H9 (cell line): ENCODE measurements at regions not wholly inside any gene's neighbourhood (a gene's known extent, or its start where the extent isn't known, plus 50 kb on each side); places are given as distances from the start of the nearest gene placed in this dataset.

Experiments
- DNase-seq: peaks from one replicate; pipeline ENCODE4 v3.0.0-alpha.2; 2017
- H2AFZ ChIP-seq: one replicate; pipeline ENCODE4 v1.6.1; 2013; ENCODE audit warnings: mild to moderate bottlenecking, low read length, control low read depth, moderate library complexity
- H2AK5ac ChIP-seq: 2 replicates; pipeline ENCODE4 v1.6.1; 2013; ENCODE audit warnings: low read length, control low read depth, mixed read lengths; ENCODE audit not compliant: insufficient read length
- H2BK120ac ChIP-seq: one replicate; pipeline ENCODE4 v1.6.1; 2013; ENCODE audit warnings: low read depth, mild to moderate bottlenecking, low read length, control low read depth, inconsistent platforms; ENCODE audit not compliant: poor library complexity, severe bottlenecking
- H2BK12ac ChIP-seq: 2 replicates; pipeline ENCODE4 v1.6.1; 2013; ENCODE audit warnings: low read length, control low read depth, mixed read lengths, low read depth; ENCODE audit not compliant: insufficient read length
- H2BK15ac ChIP-seq: 2 replicates; pipeline ENCODE4 v1.6.1; 2013; ENCODE audit warnings: low read depth, low read length, control low read depth
- H2BK20ac ChIP-seq: one replicate; pipeline ENCODE4 v1.6.1; 2013; ENCODE audit warnings: low read depth, mild to moderate bottlenecking, low read length, control low read depth, inconsistent platforms; ENCODE audit not compliant: poor library complexity, severe bottlenecking
- H2BK5ac ChIP-seq: 2 replicates; pipeline ENCODE4 v1.6.1; 2013; ENCODE audit warnings: low read length, control low read depth, mixed read lengths; ENCODE audit not compliant: insufficient read length
- H3K14ac ChIP-seq: 2 replicates; pipeline ENCODE4 v1.6.1; 2013; ENCODE audit warnings: low read length, control low read depth; ENCODE audit not compliant: insufficient read depth
- H3K18ac ChIP-seq: 2 replicates; pipeline ENCODE4 v1.6.1; 2013; ENCODE audit warnings: low read depth, mild to moderate bottlenecking, mixed read lengths, low read length, control low read depth; ENCODE audit not compliant: insufficient read length
- H3K23ac ChIP-seq: 2 replicates; pipeline ENCODE4 v1.6.1; 2013; ENCODE audit warnings: low read length, control low read depth, mixed read lengths, low read depth; ENCODE audit not compliant: insufficient read length
- H3K23me2 ChIP-seq: 2 replicates; pipeline ENCODE4 v1.6.1; 2013; ENCODE audit warnings: low read depth, mild to moderate bottlenecking, mixed read lengths, low read length, control low read depth; ENCODE audit not compliant: insufficient read length, poor library complexity, severe bottlenecking
- H3K27ac ChIP-seq: 2 replicates; pipeline ENCODE4 v1.5.1; 2013; ENCODE audit warnings: low read length, control low read depth, mixed read lengths, low read depth; ENCODE audit not compliant: insufficient read length
- H3K27me3 ChIP-seq: 2 replicates; pipeline ENCODE4 v1.6.1; 2013; ENCODE audit warnings: low read length, control low read depth, inconsistent platforms; ENCODE audit not compliant: insufficient read depth
- H3K4ac ChIP-seq: 2 replicates; pipeline ENCODE4 v1.6.1; 2013; ENCODE audit warnings: low read depth, mild to moderate bottlenecking, control low read depth, inconsistent platforms, low read length, moderate library complexity
- H3K4me1 ChIP-seq: 2 replicates; pipeline ENCODE4 v1.6.1; 2013; ENCODE audit warnings: low read length, control low read depth, inconsistent platforms; ENCODE audit not compliant: insufficient read depth
- H3K4me2 ChIP-seq: 2 replicates; pipeline ENCODE4 v1.6.1; 2013; ENCODE audit warnings: low read length, control low read depth, mixed read lengths; ENCODE audit not compliant: insufficient read length, insufficient read depth
- H3K56ac ChIP-seq: 2 replicates; pipeline ENCODE4 v1.6.1; 2013; ENCODE audit warnings: low read depth, mild to moderate bottlenecking, mixed read lengths, low read length, control low read depth; ENCODE audit not compliant: insufficient read length
- H3K79me1 ChIP-seq: 2 replicates; pipeline ENCODE4 v1.6.1; 2013; ENCODE audit warnings: low read depth, mild to moderate bottlenecking, moderate library complexity, low read length, control low read depth, inconsistent platforms; ENCODE audit not compliant: insufficient read depth, poor library complexity, severe bottlenecking
- H3K79me2 ChIP-seq: 2 replicates; pipeline ENCODE4 v1.6.1; 2013; ENCODE audit warnings: low read length, control low read depth, inconsistent platforms; ENCODE audit not compliant: insufficient read depth
- H3K9ac ChIP-seq: 2 replicates; pipeline ENCODE4 v1.6.1; 2013; ENCODE audit warnings: low read length, control low read depth, mixed read lengths; ENCODE audit not compliant: insufficient read length; ENCODE audit errors: extremely low read depth
- H3K9me3 ChIP-seq: one replicate; pipeline ENCODE4 v1.6.1; 2013; ENCODE audit warnings: low read depth, low read length, inconsistent platforms; ENCODE audit not compliant: control insufficient read depth
- H3T11ph ChIP-seq: one replicate; pipeline ENCODE4 v1.6.1; 2013; ENCODE audit warnings: mild to moderate bottlenecking, low read length, control low read depth, inconsistent platforms
- H4K20me1 ChIP-seq: one replicate; pipeline ENCODE4 v1.6.1; 2013; ENCODE audit not compliant: control insufficient read depth, insufficient read length, insufficient read depth
- H4K5ac ChIP-seq: 2 replicates; pipeline ENCODE4 v1.6.1; 2013; ENCODE audit warnings: low read depth, mild to moderate bottlenecking, mixed read lengths, low read length, control low read depth; ENCODE audit not compliant: insufficient read length
- H4K8ac ChIP-seq: replicated peaks from 2 replicates; pipeline ENCODE4 v1.6.1; 2013; ENCODE audit warnings: low read length, control low read depth, mixed read lengths, low read depth; ENCODE audit not compliant: insufficient read length
- H4K91ac ChIP-seq: 2 replicates; pipeline ENCODE4 v1.6.1; 2013; ENCODE audit warnings: low read depth, mild to moderate bottlenecking, moderate library complexity, mixed read lengths, low read length, control low read depth; ENCODE audit not compliant: insufficient read length
- H3K27ac Mint-ChIP-seq, 3 experiments: 2 replicates in 2 of 3; 3 replicates in 1 of 3; pipeline ENCODE4 v1.8.0; 2020 to 2021; ENCODE audit warnings: mixed read lengths in 3 of 3, mild to moderate bottlenecking in 1 of 3, moderate library complexity in 1 of 3
- H3K27me3 Mint-ChIP-seq: 2 replicates; pipeline ENCODE4 v1.8.0; 2021; ENCODE audit warnings: low read depth, mild to moderate bottlenecking, moderate library complexity, mixed read lengths
- H3K36me3 Mint-ChIP-seq, 3 experiments: 2 replicates in 2 of 3; 3 replicates in 1 of 3; pipeline ENCODE4 v1.8.0; 2020 to 2021; ENCODE audit warnings: low read depth in 3 of 3, mixed read lengths in 3 of 3; ENCODE audit not compliant: insufficient read depth in 1 of 3
- H3K4me1 Mint-ChIP-seq, 2 experiments: 2 replicates each; pipeline ENCODE4 v1.8.0; 2020; ENCODE audit warnings: mixed read lengths in 2 of 2
- H3K4me3 Mint-ChIP-seq, 2 experiments: 2 replicates in 1 of 2; 3 replicates in 1 of 2; pipeline ENCODE4 v1.8.0; 2020 to 2021; ENCODE audit warnings: mild to moderate bottlenecking in 2 of 2, mixed read lengths in 2 of 2, moderate library complexity in 1 of 2
- H3K9me3 Mint-ChIP-seq, 2 experiments: 2 replicates in 1 of 2; 3 replicates in 1 of 2; pipeline ENCODE4 v1.8.0; 2020; ENCODE audit warnings: mild to moderate bottlenecking in 2 of 2, mixed read lengths in 2 of 2, moderate library complexity in 1 of 2
- TF ChIP-seq, protein P1 (sequence below): fragments of 200-600 bp; sonication (generic); conservative IDR thresholded peaks from 3 replicates; pipeline ENCODE4 v1.8.0; 2021; ENCODE audit warnings: antibody characterized with exemption, mild to moderate bottlenecking

DNA sequence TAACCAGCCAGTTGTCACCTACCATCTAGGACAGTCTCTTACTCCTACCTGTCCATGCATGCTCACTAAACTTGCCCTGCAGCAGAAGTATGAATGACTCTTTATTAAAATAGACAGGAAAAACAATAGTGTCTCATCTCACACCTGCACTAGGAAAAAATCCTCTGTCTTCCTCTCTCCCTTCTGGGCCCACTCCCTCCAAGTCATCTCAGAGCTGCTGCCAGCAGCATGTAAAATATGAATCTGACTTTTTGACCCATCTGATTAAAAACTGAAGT, 93.5 kb upstream of the THBS1 start:
- Histone ChIP-seq H3K23me2 (no peaks in the 10 kb centered on the region), H3K9me3 (no peaks in the 10 kb centered on the region), H3T11ph (no peak overlapping the region), H2BK12ac (no peak overlapping the region), H3K27me3 (no peaks in the 10 kb centered on the region), H3K9ac (no peak overlapping the region), H3K4me2 (no peak overlapping the region), H3K4ac (no peak overlapping the region), H2BK20ac (no peak overlapping the region), H2AK5ac (no peak overlapping the region), H3K4me1 (no peaks in the 10 kb centered on the region), H3K56ac (no peak overlapping the region), H2AFZ (no peak overlapping the region), H4K91ac (no peak overlapping the region), H3K23ac (no peak overlapping the region), H2BK5ac (no peak overlapping the region), H4K5ac (no peak overlapping the region), H3K79me2 (no peaks in the 10 kb centered on the region), H3K18ac (no peak overlapping the region), H4K20me1 (no peaks in the 10 kb centered on the region), H2BK120ac (no peak overlapping the region), H3K79me1 (no peaks in the 10 kb centered on the region), H2BK15ac (no peak overlapping the region), H4K8ac (no peak overlapping the region), H3K27ac (no peak overlapping the region), H3K14ac (no peak overlapping the region)
- TF ChIP-seq, protein P1, sequence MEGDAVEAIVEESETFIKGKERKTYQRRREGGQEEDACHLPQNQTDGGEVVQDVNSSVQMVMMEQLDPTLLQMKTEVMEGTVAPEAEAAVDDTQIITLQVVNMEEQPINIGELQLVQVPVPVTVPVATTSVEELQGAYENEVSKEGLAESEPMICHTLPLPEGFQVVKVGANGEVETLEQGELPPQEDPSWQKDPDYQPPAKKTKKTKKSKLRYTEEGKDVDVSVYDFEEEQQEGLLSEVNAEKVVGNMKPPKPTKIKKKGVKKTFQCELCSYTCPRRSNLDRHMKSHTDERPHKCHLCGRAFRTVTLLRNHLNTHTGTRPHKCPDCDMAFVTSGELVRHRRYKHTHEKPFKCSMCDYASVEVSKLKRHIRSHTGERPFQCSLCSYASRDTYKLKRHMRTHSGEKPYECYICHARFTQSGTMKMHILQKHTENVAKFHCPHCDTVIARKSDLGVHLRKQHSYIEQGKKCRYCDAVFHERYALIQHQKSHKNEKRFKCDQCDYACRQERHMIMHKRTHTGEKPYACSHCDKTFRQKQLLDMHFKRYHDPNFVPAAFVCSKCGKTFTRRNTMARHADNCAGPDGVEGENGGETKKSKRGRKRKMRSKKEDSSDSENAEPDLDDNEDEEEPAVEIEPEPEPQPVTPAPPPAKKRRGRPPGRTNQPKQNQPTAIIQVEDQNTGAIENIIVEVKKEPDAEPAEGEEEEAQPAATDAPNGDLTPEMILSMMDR: no peak
- H3K9me3 Mint-ChIP-seq: no peaks in the 10 kb centered on the region
- no peaks in the 10 kb centered on the region; the same call in 1 of the 2 replicates for H3K27me3 Mint-ChIP-seq
- peak overlapping the region in 1 of 3 experiments; percentile 37; a peak in 1 of 7 replicates for H3K27ac Mint-ChIP-seq
- no peak overlapping the region for H3K4me3 Mint-ChIP-seq
- H3K4me1 Mint-ChIP-seq: peaks cover 0 to 5% of the 10 kb centered on the region in 2 experiments; a peak in 2 of 4 replicates
- no peaks in the 10 kb centered on the region; a peak in 1 of 7 replicates for H3K36me3 Mint-ChIP-seq
- DNase-seq: no peak
